ENCODE measurements at regions not wholly inside any gene's neighbourhood (a gene's known extent, or its start where the extent isn't known, plus 50 kb on each side); places are given as distances from the start of the nearest gene placed in this dataset.

- TF ChIP-seq CTCF (conservative IDR thresholded peaks at IDR 0.05; ENCODE audit: low read depth in 2 of 2) (no peak), EZH2phosphoT487 (IDR thresholded peaks at IDR 0.05; ENCODE audit: unreplicated experiment) (no peak), POLR2AphosphoS5 (IDR thresholded peaks at IDR 0.05; ENCODE audit: low read depth) (no peak), EZH2 (IDR thresholded peaks at IDR 0.05; ENCODE audit: low read depth, unreplicated experiment) (no peak), REST (IDR thresholded peaks at IDR 0.05; ENCODE audit: unreplicated experiment) (no peak)
Observed at GRCh38 chr18:47404845-47405244, 153.4 kb upstream of the SKOR2 start.
